ENCODE measurements at regions not wholly inside any gene's neighbourhood (a gene's known extent, or its start where the extent isn't known, plus 50 kb on each side); places are given as distances from the start of the nearest gene placed in this dataset.
A peak's percentile ranks its signal among the peaks of the same experiment; 100 is the strongest.

DNA sequence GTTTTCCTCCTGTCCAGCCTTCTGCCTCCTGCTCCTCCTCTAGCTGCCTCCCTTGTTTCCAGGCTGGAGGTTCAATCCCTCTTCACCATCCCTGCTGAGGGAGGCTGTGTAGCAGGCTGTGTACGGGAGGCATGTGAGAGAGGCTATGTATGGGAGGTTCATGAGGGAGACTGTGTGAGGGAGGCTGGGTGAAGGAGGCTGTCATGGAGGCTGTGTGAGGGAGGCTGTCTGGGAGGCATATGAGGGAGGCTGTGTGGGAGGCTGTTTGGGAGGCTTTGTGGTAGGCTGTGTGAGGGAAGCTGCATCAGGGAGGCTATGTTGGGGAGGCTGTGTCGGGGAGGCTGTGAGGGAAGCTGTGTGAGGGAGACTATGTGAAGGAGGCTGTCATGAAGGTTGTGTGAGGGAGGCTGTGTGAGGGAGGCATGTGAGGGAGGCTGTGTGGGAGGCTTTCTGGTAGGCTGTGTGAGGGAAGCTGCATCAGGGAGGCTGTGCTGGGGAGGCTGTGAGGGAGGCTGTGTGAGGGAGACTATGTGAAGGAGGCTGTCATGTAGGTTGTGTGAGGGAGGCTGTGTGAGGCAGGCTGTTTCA lies 123.7 kb upstream of the RNF32 start:
- DNase-seq (ENCODE audit: low spot score) (no peak), FAIRE-seq (no peak), ATAC-seq (no peak)
- no peaks in the 10 kb centered on the region for H3K9me3 ChIP-seq (ENCODE audit: low read length)
- H3K79me2 ChIP-seq (ENCODE audit: insufficient read depth, low read length), result peaks cover 7% of the 10 kb centered on the region
- BruUV-seq (replicated peaks), result no TSS peak
- peaks cover 47% of the 10 kb centered on the region for H3K4me1 ChIP-seq (ENCODE audit: insufficient read depth, low read length)
- H3K9ac ChIP-seq (ENCODE audit: insufficient read depth, low read depth, low read length), result peak overlapping the region; percentile 75
- H4K20me1 ChIP-seq (ENCODE audit: insufficient read depth, low read length), result no peaks in the 10 kb centered on the region
- H2AFZ ChIP-seq (ENCODE audit: low read length), result peak overlapping the region; percentile 2
- POLR2A ChIA-PET, result interaction anchor here (1.1 to 2.9 kb wide), 3 partner anchors 11 to 98 kb away, joined by 4 to 22 read pairs (median 8); no protein-coding TSS in a partner anchor
- no peaks in the 10 kb centered on the region for H3K36me3 ChIP-seq (replicated peaks in 1 of 2; ENCODE audit: control insufficient read depth in 1 of 2, insufficient read depth in 2 of 2, low read length in 2 of 2)
- 63% methylated on average over 2 of the region's 2 CpGs for WGBS (ENCODE audit: low lambda C conversion rate)
- in situ Hi-C loops (cut with HindIII; ENCODE audit: extremely low pct_ligation_motif_present, low pct_unique_long_range_greater_than_20kb) (loop anchor here (5.0 kb wide), 1 partner anchor 100 kb away; no protein-coding TSS in a partner anchor), intact Hi-C loops (cut with micrococcal nuclease; ENCODE audit: unreplicated experiment) (loop anchor here (1.0 kb wide), 2 partner anchors 97 to 247 kb away; no protein-coding TSS in a partner anchor)
- CTCF ChIA-PET (ENCODE audit: low intra/inter-chr PET ratio, low total read pairs), result interaction anchor here (1.0 kb wide), 1 partner anchor 98 kb away, joined by 3 read pairs; no protein-coding TSS in a partner anchor
- peak overlapping the region; percentile 47 to 81 (median 55); a peak in 5 of 6 replicates for H3K4me3 ChIP-seq (replicated peaks in 1 of 3; ENCODE audit: insufficient read depth in 1 of 3, low read depth in 2 of 3, low read length in 3 of 3)
- H3K27ac ChIP-seq (ENCODE audit: extremely low read length, insufficient read depth, low read length), result peak overlapping the region; percentile 85
- H3K27me3 ChIP-seq (ENCODE audit: control insufficient read depth in 1 of 2, insufficient read depth in 2 of 2, low read length in 2 of 2), result no peaks in the 10 kb centered on the region
- H3K4me2 ChIP-seq (ENCODE audit: low read depth, low read length), result peak overlapping the region; percentile 97
- no peak for TF ChIP-seq ZNF883 (CRISPR knock-in tag; IDR thresholded peaks at IDR 0.05; ENCODE audit: not compliant biosample characterization)
- peak; percentile 68; the same call in 1 of the 2 replicates for TF ChIP-seq CHD4 (IDR thresholded peaks at IDR 0.05; ENCODE audit: borderline replicate concordance, low read length)
- TF ChIP-seq MYNN (CRISPR knock-in tag; IDR thresholded peaks at IDR 0.05; ENCODE audit: low read depth), result no peak
- TF ChIP-seq ZC3H4 (CRISPR knock-in tag; IDR thresholded peaks at IDR 0.05; ENCODE audit: borderline replicate concordance), result peak; percentile 43; the same call in 1 of the 2 replicates
- 0 out of 2 replicates have a peak, but pooled peaks have one; percentile 68 for TF ChIP-seq ZNF589 (CRISPR knock-in tag; conservative IDR thresholded peaks at IDR 0.05)
- peak; percentile 89 for TF ChIP-seq ZMYM3 (CRISPR knock-in tag; IDR thresholded peaks at IDR 0.05)
- 0 out of 2 replicates have a peak, but pooled peaks have one; percentile 7 for TF ChIP-seq HHEX (CRISPR knock-in tag; IDR thresholded peaks at IDR 0.05)
- TF ChIP-seq ZNF672 (CRISPR knock-in tag; IDR thresholded peaks at IDR 0.05), result 0 out of 2 replicates have a peak, but pooled peaks have one; percentile 48
- no peak for TF ChIP-seq ZNF737 (CRISPR knock-in tag; IDR thresholded peaks at IDR 0.05; ENCODE audit: borderline replicate concordance)
- 0 out of 2 replicates have a peak, but pooled peaks have one; percentile 6 for TF ChIP-seq ZNF646 (CRISPR knock-in tag; IDR thresholded peaks at IDR 0.05)
- peak; percentile 44 for TF ChIP-seq ASH2L (IDR thresholded peaks at IDR 0.05; ENCODE audit: insufficient read length, low read depth, low read length)
- no peak for TF ChIP-seq FOXP4 (CRISPR knock-in tag; IDR thresholded peaks at IDR 0.05)

Measured in HepG2 (cell line).